ENCODE measurements at regions not wholly inside any gene's neighbourhood (a gene's known extent, or its start where the extent isn't known, plus 50 kb on each side); places are given as distances from the start of the nearest gene placed in this dataset.

- DNase-seq (ENCODE audit: low read depth, low spot score) = no peak
Measured at GRCh38 chr9:108489567-108489966, 366.2 kb downstream of the ACTL7B start.

More at GRCh38 chr9:108489567-108489966, 366.2 kb downstream of the ACTL7B start:
- TF ChIP-seq RAD21 (IDR thresholded peaks at IDR 0.05; ENCODE audit: low read depth) = no peak
- no peak for TF ChIP-seq CEBPB (IDR thresholded peaks at IDR 0.05; ENCODE audit: low read depth)
- TF ChIP-seq EGR1 (IDR thresholded peaks at IDR 0.05; ENCODE audit: low read depth) = no peak
- no peak for TF ChIP-seq ATF3 (IDR thresholded peaks at IDR 0.05)
- TF ChIP-seq SRF (IDR thresholded peaks at IDR 0.05; ENCODE audit: low read depth) = no peak
- TF ChIP-seq REST (IDR thresholded peaks at IDR 0.05; ENCODE audit: low read depth) = no peak
- TF ChIP-seq MAX (IDR thresholded peaks at IDR 0.05) = no peak
- TF ChIP-seq EZH2phosphoT487 (IDR thresholded peaks at IDR 0.05; ENCODE audit: borderline replicate concordance) = no peak
- no peak for TF ChIP-seq ZBTB33 (IDR thresholded peaks at IDR 0.05; ENCODE audit: extremely low read depth, insufficient replicate concordance, low read length)
- TF ChIP-seq POLR2AphosphoS5 (IDR thresholded peaks at IDR 0.05; ENCODE audit: low read depth, low read length) = no peak
- TF ChIP-seq EZH2 (IDR thresholded peaks at IDR 0.05) = no peak
- no peak for TF ChIP-seq ELF1 (IDR thresholded peaks at IDR 0.05; ENCODE audit: borderline replicate concordance, low read depth)
- Histone ChIP-seq H3K4me1 (ENCODE audit: control insufficient read depth in 1 of 2, insufficient read depth in 2 of 2, low read length in 2 of 2) (no peaks in the 10 kb centered on the region), H3K9ac (ENCODE audit: low read length) (no peak overlapping the region), H3K9me3 (ENCODE audit: control insufficient read depth in 1 of 2, insufficient read depth in 1 of 2, low read depth in 1 of 2, low read length in 2 of 2) (no peaks in the 10 kb centered on the region), H3K27ac (ENCODE audit: low read depth, low read length) (no peak overlapping the region), H3K4me3 (replicated peaks in 1 of 2; ENCODE audit: low read depth in 1 of 2, low read length in 2 of 2) (no peak overlapping the region), H3K9me2 (ENCODE audit: insufficient read depth) (no peaks in the 10 kb centered on the region), H4K20me1 (ENCODE audit: insufficient read depth) (no peaks in the 10 kb centered on the region), H3K4me2 (ENCODE audit: low read length) (no peak overlapping the region), H2AFZ (ENCODE audit: low read depth, low read length, poor library complexity, severe bottlenecking) (no peak overlapping the region), H3K79me2 (ENCODE audit: insufficient read depth, low read length) (no peaks in the 10 kb centered on the region), H3K36me3 (ENCODE audit: control insufficient read depth in 1 of 2, insufficient read depth in 2 of 2, low read length in 2 of 2) (no peaks in the 10 kb centered on the region), H3K27me3 (ENCODE audit: insufficient read depth, low read length) (no peaks in the 10 kb centered on the region)
- RAD21 ChIA-PET (ENCODE audit: low non-redundant PET in 1 of 2, low total read pairs in 2 of 2, uncharacterized antibody in 2 of 2, unreplicated experiment in 2 of 2) = no interaction called here
- intact Hi-C loops (cut with micrococcal nuclease) = no loop called here
- ATAC-seq = no peak
- CTCF ChIA-PET = no interaction called here
- no TSS peak for BruUV-seq (replicated peaks)
- POLR2A ChIA-PET = no interaction called here

All from HCT116 (cell line).